ENCODE measurements at regions not wholly inside any gene's neighbourhood (a gene's known extent, or its start where the extent isn't known, plus 50 kb on each side); places are given as distances from the start of the nearest gene placed in this dataset.
A peak's percentile ranks its signal among the peaks of the same experiment; 100 is the strongest.

DNA sequence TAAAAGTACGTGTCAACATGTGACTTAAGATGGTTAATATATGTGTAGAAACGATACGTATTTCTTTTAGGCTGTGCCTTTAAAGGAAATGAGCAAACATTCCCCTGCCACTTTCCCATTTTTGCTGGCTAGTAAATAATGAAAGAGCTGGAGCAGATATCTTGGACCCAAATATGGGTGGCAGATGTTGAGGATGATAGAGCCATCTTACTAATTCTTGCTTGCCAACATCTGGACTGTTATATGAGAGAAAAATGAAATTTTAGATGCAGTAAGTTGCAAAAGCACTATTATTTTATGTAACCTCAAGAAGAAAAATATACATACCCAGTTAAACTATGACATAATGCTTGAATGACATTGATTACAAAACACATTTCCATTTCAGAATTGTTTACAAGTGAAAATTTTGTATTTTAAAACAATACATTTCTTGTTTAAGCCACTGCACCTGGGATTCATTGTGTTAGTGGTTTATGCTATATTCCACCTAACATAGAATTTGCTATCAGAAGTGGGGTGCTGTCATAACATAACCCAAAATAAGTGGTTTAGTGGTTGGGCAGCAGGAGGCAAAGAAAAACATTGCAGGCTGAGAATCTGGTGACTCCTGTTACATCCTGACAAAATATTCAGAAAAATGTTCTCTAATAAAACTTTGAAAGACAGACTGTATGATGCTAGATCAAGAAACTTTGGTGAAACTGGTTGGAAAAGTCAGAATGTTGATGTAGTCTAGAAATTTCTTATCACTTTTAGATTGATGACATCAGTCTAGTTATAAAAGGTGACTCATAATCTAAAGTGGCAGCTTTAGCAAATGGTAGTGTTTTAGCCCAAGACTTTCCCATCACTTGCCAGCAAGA, 305.0 kb downstream of the PTEN start:
- peak; percentile 43 for DNase-seq (ENCODE audit: low spot score)

- DNase-seq (ENCODE audit: low spot score) = no peak
Measured at GRCh38 chr10:88169037-88169319, 305.6 kb downstream of the PTEN start.

GRCh38 chr10:88170628-88171027, 307.2 kb downstream of the PTEN start:
- DNase-seq (ENCODE audit: low spot score) = no peak

GRCh38 chr10:88172159-88172558, 308.7 kb downstream of the PTEN start:
- DNase-seq (ENCODE audit: low spot score) = no peak

DNA sequence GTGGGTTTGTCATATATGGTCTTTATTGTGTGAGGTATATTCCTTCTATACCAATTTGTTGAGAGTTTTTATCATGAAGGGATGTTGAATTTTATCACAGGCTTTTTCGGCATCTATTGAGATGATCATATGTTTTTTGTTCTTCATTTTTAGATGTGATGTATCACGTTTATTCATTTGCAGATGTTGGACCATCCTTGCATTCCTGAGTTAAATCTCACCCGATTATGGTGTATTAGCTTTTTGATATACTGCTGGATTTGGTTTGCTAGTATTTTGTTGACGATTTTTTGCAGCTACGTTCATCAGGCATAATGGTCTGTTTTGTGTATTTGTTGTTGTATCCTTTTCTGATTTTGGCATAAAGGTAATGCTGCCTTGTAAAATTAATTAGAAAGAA, 311.0 kb downstream of the PTEN start:
- DNase-seq (ENCODE audit: low spot score) = no peak

DNA sequence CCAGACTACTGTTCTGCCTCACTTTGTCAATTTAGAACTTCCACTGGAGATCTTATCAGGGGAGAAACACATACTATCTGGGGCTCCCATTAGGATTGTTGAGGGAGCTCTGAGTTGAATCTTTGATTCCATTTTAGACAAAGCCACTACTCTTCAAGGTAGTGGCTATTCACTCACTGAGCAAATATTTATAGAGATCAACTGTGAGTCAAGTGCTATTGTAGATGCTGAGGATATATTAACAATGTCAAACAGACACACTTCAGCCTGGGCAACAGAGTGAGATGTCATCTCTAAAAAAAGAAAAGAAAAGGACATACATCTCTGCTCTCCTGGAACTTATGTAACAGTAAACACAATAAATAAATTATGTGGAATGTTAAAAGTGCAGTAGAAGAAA, 315.3 kb downstream of the PTEN start:
- no peak for DNase-seq (ENCODE audit: low spot score)

- no peak for DNase-seq (ENCODE audit: low spot score)
Measured at GRCh38 chr10:88179831-88180230, 316.4 kb downstream of the PTEN start.

DNA sequence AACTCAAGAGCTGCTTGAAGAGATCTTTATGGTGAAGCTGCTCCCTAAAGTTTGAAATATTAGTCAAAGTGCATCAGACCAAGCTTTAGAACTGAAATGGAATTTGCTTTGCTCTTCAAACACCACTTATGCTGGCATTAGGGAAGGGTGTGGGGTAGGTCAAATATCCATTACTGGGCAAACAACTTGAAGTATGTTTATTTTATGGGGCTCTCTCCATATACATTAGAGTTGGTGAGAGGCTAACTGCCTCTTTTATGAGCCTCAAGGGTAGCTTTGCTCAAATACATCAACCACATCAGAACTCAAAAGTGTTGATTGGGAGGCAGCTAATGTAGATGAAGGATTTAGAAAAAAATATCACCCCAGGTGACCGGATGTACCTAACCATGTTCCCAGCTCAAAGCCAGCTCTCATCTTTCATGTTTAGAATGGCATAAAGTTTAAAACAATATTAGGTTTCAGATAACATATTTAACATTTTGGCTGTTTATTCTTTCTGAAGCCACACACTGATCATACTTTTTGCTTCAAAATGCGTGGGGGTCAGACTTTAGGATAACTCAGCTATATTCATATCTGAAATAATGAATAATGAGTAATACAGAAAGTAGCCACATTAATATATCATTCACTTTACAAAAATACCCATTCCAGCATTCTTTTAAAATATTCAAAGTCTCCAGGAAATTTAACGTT, 318.6 kb downstream of the PTEN start:
- no peak for DNase-seq (ENCODE audit: low spot score)

- DNase-seq (ENCODE audit: low spot score) = no peak
Measured at GRCh38 chr10:88182601-88182930, 319.1 kb downstream of the PTEN start.

DNA sequence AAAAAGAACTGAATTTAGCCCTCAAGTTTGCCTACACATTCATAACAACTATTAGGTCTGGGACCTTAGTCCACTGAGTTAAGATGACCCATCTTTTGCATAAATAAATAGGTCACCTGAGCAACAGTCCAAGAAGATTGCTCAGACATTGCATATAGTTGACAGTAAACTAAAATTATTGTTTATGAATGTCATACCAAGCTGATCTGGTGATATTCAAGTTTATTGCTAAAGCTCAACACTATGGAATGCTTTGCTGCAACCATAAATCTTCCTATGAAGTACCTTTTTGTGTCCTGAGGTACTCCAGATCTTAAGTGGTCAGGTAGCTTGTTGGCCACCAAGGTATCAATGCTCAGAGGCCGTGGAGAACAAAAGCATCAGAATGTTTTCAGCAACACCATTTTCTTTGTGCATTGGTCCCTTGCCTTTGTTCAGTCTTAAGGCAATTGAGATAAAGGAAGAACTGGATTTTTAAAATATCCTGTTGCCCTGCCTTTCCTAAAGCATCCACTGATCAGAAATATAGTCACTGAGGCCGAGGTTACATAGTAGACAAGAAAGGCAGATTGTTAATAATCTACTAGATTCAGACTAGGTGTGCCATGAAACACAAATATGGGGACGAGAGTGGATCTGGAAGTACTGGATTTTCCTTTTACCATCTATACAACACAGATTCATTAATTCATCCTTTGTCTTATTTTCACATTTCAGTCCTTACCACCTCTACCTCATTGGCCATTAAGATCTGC, 321.3 kb downstream of the PTEN start:
- no peak for DNase-seq (ENCODE audit: low spot score)

- no peak for DNase-seq (ENCODE audit: low spot score)
Measured at GRCh38 chr10:88185830-88186229, 322.4 kb downstream of the PTEN start.

GRCh38 chr10:88186335-88186734, 322.9 kb downstream of the PTEN start:
- DNase-seq (ENCODE audit: low spot score) = no peak

- DNase-seq (ENCODE audit: low spot score) = no peak
Measured at GRCh38 chr10:88187472-88187871, 324.0 kb downstream of the PTEN start.

GRCh38 chr10:88190123-88190522, 326.7 kb downstream of the PTEN start:
- DNase-seq (ENCODE audit: low spot score) = no peak

DNA sequence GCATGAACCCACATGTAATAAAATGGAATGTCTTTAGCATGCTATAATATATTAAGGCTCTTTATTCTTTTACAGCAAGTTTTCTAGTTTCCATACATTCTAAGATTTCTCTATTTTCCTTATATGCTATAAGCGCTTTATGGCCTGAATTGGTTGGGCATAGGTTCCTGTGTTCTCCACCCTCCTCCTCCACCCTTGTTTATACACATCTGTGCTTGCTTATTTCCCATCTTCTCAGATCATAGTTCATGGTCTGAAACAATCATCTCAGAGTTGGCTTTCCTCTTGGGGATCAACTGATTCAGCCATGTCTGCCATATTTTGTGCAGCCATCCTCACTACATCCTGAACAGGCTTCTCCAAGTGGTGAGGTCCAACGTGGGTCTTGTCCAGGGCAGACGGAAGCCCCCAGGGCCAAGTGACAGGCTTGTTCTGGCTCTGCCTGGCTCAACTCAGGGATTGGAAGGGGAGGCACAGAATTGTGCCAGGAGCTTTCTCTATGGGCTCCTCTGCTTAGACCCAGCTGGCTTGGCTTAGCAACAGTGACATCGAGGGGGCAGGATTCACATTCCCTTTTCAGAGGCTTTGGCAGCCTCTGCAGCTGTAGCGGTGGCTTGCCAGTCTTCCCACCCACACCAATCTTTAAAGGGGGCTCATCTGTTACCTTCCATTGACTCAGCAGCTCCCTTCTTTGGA, 327.3 kb downstream of the PTEN start:
- DNase-seq (ENCODE audit: low spot score) = no peak

DNA sequence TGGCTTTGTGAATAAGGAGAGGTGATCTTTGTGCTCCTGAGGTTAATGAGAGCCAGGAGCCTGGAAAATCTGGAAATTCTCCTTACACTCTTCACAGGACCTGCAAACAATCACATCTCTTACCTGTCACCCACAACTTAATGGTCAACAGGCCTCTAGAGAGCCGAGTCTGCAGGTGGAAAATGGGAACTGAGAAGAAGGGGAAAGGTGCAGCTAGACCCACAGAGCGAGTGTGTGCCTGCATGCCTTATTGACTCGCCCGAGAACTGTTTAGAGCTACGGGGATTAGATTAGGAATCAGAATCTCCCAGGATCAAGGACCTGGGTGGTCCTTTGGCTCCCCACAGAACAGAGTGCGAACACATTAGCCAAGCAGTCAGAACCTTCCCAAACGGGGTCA, 329.6 kb downstream of the PTEN start:
- DNase-seq (ENCODE audit: low spot score) = no peak

- peak; percentile 50 for DNase-seq (ENCODE audit: low spot score)
Measured at GRCh38 chr10:88194041-88194887, 330.8 kb downstream of the PTEN start.

- no peak for DNase-seq (ENCODE audit: low spot score)
Measured at GRCh38 chr10:88194961-88195367, 331.5 kb downstream of the PTEN start.

DNA sequence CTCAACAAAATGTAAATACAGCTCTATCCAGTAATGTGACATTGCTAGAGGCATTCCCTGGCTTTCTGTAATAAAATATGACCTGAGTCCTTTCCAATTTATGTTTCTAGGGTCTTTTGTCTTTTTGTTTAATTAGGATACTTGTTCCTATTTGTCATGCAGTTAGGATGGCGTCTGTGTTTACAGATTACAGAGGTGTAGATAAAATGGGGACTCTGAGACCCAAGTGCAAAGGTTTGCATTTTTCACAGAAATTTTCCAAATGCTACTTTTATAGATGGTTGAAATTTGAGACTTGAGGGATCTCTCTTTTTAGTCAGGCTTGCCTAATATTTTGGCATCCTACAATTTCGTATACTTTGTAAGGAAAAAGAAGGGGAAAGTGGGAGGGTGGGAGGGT, 332.4 kb downstream of the PTEN start:
- no peak for DNase-seq (ENCODE audit: low spot score)

GRCh38 chr10:88196291-88196690, 332.9 kb downstream of the PTEN start:
- no peak for DNase-seq (ENCODE audit: low spot score)

- no peak for DNase-seq (ENCODE audit: low spot score)
Measured at GRCh38 chr10:88198023-88198422, 334.6 kb downstream of the PTEN start.
